OCI-LY1 (cell line): ENCODE measurements at regions not wholly inside any gene's neighbourhood (a gene's known extent, or its start where the extent isn't known, plus 50 kb on each side); places are given as distances from the start of the nearest gene placed in this dataset.

Experiments
- EZH2 ChIP-seq: fragments of 200-600 bp; sonication (generic), shearing (Covaris generic); IDR thresholded peaks from 2 replicates; pipeline ENCODE4 v1.8.0; 2017; ENCODE audit warnings: borderline replicate concordance, mixed run types, mild to moderate bottlenecking, antibody characterized with exemption, low read length, moderate library complexity, mixed read lengths
- TF ChIP-seq, protein P1 (sequence below): fragments of 200-600 bp; sonication (generic), shearing (Covaris generic); IDR thresholded peaks from 2 replicates; pipeline ENCODE4 v1.5.1; 2017; ENCODE audit warnings: mild to moderate bottlenecking, antibody characterized with exemption, low read length, moderate library complexity, mixed read lengths

- no peak for TF ChIP-seq EZH2
- TF ChIP-seq, protein P1, sequence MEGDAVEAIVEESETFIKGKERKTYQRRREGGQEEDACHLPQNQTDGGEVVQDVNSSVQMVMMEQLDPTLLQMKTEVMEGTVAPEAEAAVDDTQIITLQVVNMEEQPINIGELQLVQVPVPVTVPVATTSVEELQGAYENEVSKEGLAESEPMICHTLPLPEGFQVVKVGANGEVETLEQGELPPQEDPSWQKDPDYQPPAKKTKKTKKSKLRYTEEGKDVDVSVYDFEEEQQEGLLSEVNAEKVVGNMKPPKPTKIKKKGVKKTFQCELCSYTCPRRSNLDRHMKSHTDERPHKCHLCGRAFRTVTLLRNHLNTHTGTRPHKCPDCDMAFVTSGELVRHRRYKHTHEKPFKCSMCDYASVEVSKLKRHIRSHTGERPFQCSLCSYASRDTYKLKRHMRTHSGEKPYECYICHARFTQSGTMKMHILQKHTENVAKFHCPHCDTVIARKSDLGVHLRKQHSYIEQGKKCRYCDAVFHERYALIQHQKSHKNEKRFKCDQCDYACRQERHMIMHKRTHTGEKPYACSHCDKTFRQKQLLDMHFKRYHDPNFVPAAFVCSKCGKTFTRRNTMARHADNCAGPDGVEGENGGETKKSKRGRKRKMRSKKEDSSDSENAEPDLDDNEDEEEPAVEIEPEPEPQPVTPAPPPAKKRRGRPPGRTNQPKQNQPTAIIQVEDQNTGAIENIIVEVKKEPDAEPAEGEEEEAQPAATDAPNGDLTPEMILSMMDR, result no peak
Measured at GRCh38 chr12:47378222-47378582, 298.4 kb upstream of the AMIGO2 start.
